Motor neuron (in vitro differentiated cells): ENCODE measurements at regions not wholly inside any gene's neighbourhood (a gene's known extent, or its start where the extent isn't known, plus 50 kb on each side); places are given as distances from the start of the nearest gene placed in this dataset.

Experiments used
- ATAC-seq, 8 experiments: fragments of 200-7000 bp; cut with Tn5 transposase; replicated peaks in 6 of 8; 2 replicates each; pipeline ENCODE4 v1.8.0; 2021; ENCODE audit warnings: mild to moderate bottlenecking in 8 of 8, moderate library complexity in 8 of 8
- H3K27ac ChIP-seq, 2 donors: fragments of 250-450 bp; sonication (Bioruptor Pico); 2 replicates each; pipeline ENCODE4 v1.9.0; 2021; ENCODE audit warnings: antibody characterized with exemption in 2 of 2, mild to moderate bottlenecking in 2 of 2, moderate library complexity in 1 of 2
- H3K4me1 ChIP-seq, 2 donors: fragments of 250-450 bp; sonication (Bioruptor Pico); replicated peaks in 1 of 2; 2 replicates each; pipeline ENCODE4 v1.6.1; 2021; ENCODE audit warnings: antibody characterized with exemption in 2 of 2, mild to moderate bottlenecking in 2 of 2, moderate library complexity in 1 of 2
- H3K4me3 ChIP-seq, 5 donors: fragments of 250-450 bp; sonication (Bioruptor Pico); 2 replicates each; pipeline ENCODE4 v1.9.0; 2021; ENCODE audit warnings: antibody characterized with exemption in 5 of 5, mild to moderate bottlenecking in 5 of 5, moderate library complexity in 4 of 5
- WGBS, 10 experiments: fragments of 450-650 bp; shearing (Covaris generic); methylation state at CpG; one replicate each; pipeline ENCODE4 v1.0.0; 2022; 5-methylcytosine and 5-hydroxymethylcytosine counted together
- in situ Hi-C, 9 experiments: fragments of 400-800 bp; cut with MboI; loops; one replicate each; pipeline ENCODE4 v1.15.0; 2021; ENCODE audit warnings: low sequenced_read_pairs in 9 of 9, low pct_unique_long_range_greater_than_20kb in 2 of 9; ENCODE audit not compliant: unreplicated experiment in 9 of 9

GRCh38 chr18:37965572-37965970, 400.0 kb upstream of the CELF4 start:
- WGBS, 10 experiments: 0 to 63% (median 53%) methylated on average over 1 of the region's 1 CpG; no CpG with 5 or more reads in 6 of the 10 experiments
- Histone ChIP-seq H3K27ac (no peak overlapping the region), H3K4me3 (no peak overlapping the region), H3K4me1 (no peaks in the 10 kb centered on the region)
- in situ Hi-C loops: no loop called here
- ATAC-seq: no peak

- in situ Hi-C loops: no loop called here
- no peak overlapping the region for H3K27ac ChIP-seq
- no peaks in the 10 kb centered on the region for H3K4me1 ChIP-seq
- no peak overlapping the region for H3K4me3 ChIP-seq
- ATAC-seq: no peak
- 0 to 67% (median 26%) methylated on average over 1 to 2 of the region's 2 CpGs; no CpG with 5 or more reads in 4 of the 10 experiments for WGBS, 10 experiments
Measured at GRCh38 chr18:37964885-37965571, 399.4 kb upstream of the CELF4 start.

- in situ Hi-C loops: no loop called here
- Histone ChIP-seq H3K4me1 (no peaks in the 10 kb centered on the region), H3K27ac (no peak overlapping the region), H3K4me3 (no peak overlapping the region)
- WGBS, 10 experiments: 0 to 100% (median 67%) methylated on average over 1 to 3 of the region's 3 CpGs; no CpG with 5 or more reads in 3 of the 10 experiments
- ATAC-seq: no peak
Measured at GRCh38 chr18:37963837-37964236, 398.2 kb upstream of the CELF4 start.

GRCh38 chr18:37962316-37962966, 396.8 kb upstream of the CELF4 start:
- Histone ChIP-seq H3K27ac (no peak overlapping the region), H3K4me3 (no peak overlapping the region), H3K4me1 (no peaks in the 10 kb centered on the region)
- WGBS, 10 experiments: 0 to 81% (median 45%) methylated on average over 1 to 9 of the region's 9 CpGs; no CpG with 5 or more reads in 2 of the 10 experiments
- peak in 1 of 8 experiments; percentile 62 for ATAC-seq
- in situ Hi-C loops: no loop called here

GRCh38 chr18:37958499-37958898, 392.9 kb upstream of the CELF4 start:
- no peak for ATAC-seq
- H3K4me1 ChIP-seq: no peaks in the 10 kb centered on the region
- H3K27ac ChIP-seq: no peak overlapping the region
- H3K4me3 ChIP-seq: no peak overlapping the region
- WGBS, 10 experiments: 0 to 100% (median 66%) methylated on average over 1 to 3 of the region's 3 CpGs
- in situ Hi-C loops: no loop called here

GRCh38 chr18:37956902-37957301, 391.3 kb upstream of the CELF4 start:
- no peaks in the 10 kb centered on the region for H3K4me1 ChIP-seq
- no peak for ATAC-seq
- in situ Hi-C loops: no loop called here
- no peak overlapping the region for H3K4me3 ChIP-seq
- WGBS, 10 experiments: 18 to 100% (median 83%) methylated on average over 1 to 3 of the region's 4 CpGs; no CpG with 5 or more reads in 3 of the 10 experiments
- H3K27ac ChIP-seq: no peak overlapping the region

GRCh38 chr18:37956020-37956419, 390.4 kb upstream of the CELF4 start:
- no peak for ATAC-seq
- 0 to 80% (median 44%) methylated on average over 1 to 2 of the region's 2 CpGs; no CpG with 5 or more reads in 3 of the 10 experiments for WGBS, 10 experiments
- Histone ChIP-seq H3K4me3 (no peak overlapping the region), H3K27ac (no peak overlapping the region), H3K4me1 (no peaks in the 10 kb centered on the region)
- in situ Hi-C loops: no loop called here

GRCh38 chr18:37955201-37955600, 389.6 kb upstream of the CELF4 start:
- no peaks in the 10 kb centered on the region for H3K4me1 ChIP-seq
- WGBS, 10 experiments: 0 to 100% (median 92%) methylated on average over 1 to 2 of the region's 2 CpGs; no CpG with 5 or more reads in 4 of the 10 experiments

GRCh38 chr18:37953876-37954275, 388.3 kb upstream of the CELF4 start:
- in situ Hi-C loops: no loop called here
- H3K27ac ChIP-seq: no peak overlapping the region
- no peaks in the 10 kb centered on the region for H3K4me1 ChIP-seq
- 0 to 100% (median 69%) methylated on average over 1 to 2 of the region's 2 CpGs; no CpG with 5 or more reads in 4 of the 10 experiments for WGBS, 10 experiments
- ATAC-seq: no peak
- H3K4me3 ChIP-seq: no peak overlapping the region

More at GRCh38 chr18:37955201-37955600, 389.6 kb upstream of the CELF4 start:
- in situ Hi-C loops: no loop called here
- Histone ChIP-seq H3K4me3 (no peak overlapping the region), H3K27ac (no peak overlapping the region)
- no peak for ATAC-seq

- Histone ChIP-seq H3K4me3 (no peak overlapping the region), H3K4me1 (no peaks in the 10 kb centered on the region), H3K27ac (no peak overlapping the region)
- WGBS, 10 experiments: 10 to 100% (median 72%) methylated on average over 1 to 3 of the region's 3 CpGs; no CpG with 5 or more reads in 2 of the 10 experiments
- in situ Hi-C loops: no loop called here
- ATAC-seq: no peak
Measured at GRCh38 chr18:37948471-37948870, 382.9 kb upstream of the CELF4 start.

- Histone ChIP-seq H3K27ac (no peak overlapping the region), H3K4me1 (no peaks in the 10 kb centered on the region), H3K4me3 (no peak overlapping the region)
- WGBS, 10 experiments: 0 to 75% (median 24%) methylated on average over 1 to 4 of the region's 4 CpGs; no CpG with 5 or more reads in 2 of the 10 experiments
- in situ Hi-C loops: no loop called here
- no peak for ATAC-seq
Measured at GRCh38 chr18:37946324-37946723, 380.7 kb upstream of the CELF4 start.

GRCh38 chr18:37944700-37945270, 379.2 kb upstream of the CELF4 start:
- in situ Hi-C loops: no loop called here
- whole genome bisulfite sequencing, 10 experiments: 10 to 86% (median 20%) methylated on average over 1 to 3 of the region's 3 CpGs; no CpG with 5 or more reads in 3 of the 10 experiments
- ATAC-seq: peak in 3 of 8 experiments; percentile 20 to 62 (median 58)
- H3K27ac ChIP-seq: no peak overlapping the region
- H3K4me3 ChIP-seq: no peak overlapping the region
- no peaks in the 10 kb centered on the region for H3K4me1 ChIP-seq

GRCh38 chr18:37937287-37937686, 371.7 kb upstream of the CELF4 start:
- ATAC-seq: no peak
- no peak overlapping the region for H3K4me3 ChIP-seq
- in situ Hi-C loops: no loop called here
- 0 to 79% (median 45%) methylated on average over 3 to 6 of the region's 6 CpGs; no CpG with 5 or more reads in 2 of the 10 experiments for WGBS, 10 experiments
- no peaks in the 10 kb centered on the region for H3K4me1 ChIP-seq
- H3K27ac ChIP-seq: no peak overlapping the region
